ENCODE measurements at regions not wholly inside any gene's neighbourhood (a gene's known extent, or its start where the extent isn't known, plus 50 kb on each side); places are given as distances from the start of the nearest gene placed in this dataset.

DNA sequence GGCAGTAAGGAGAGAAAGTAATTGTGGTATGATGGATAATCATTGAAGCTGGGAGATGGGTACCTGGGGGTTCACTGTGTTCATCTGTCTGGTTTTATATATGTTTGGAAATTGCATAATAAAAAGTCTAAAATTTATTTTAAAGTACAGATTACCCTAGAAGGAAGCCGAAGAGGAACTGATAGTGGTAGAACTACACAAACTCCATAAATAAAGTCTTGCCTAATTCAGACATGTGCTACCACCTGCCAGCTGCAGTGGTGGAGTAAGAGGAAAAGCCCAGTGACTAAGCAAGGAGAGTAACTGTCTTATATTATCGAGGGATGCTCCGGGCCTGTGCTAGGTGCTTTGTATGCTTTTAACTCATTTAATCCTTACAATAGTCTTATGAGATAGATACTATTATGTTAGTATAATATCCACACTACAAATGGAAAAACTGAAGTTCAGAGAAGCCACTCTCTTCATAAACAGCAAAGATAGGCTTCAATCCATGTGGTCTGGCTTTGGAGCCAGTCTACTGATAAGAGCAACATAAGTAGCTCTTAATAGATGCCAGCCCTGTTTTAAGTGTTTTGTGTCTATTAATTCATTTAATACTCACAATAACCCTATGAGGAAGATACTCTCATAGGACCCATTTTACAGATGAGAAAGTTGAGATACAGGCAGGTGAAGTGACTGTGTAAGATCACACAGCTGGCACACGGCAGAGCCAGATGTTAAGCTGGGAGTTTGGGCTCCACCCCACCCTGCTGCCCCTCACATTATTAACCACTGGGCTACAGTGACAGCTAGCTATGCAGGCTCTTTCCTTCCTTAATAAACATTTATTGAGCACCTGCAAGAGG lies 56.8 kb upstream of the HNRNPU start:
- POLR2A ChIA-PET = interaction anchor here (0.7 kb wide), 1 partner anchor 181 kb away, joined by 4 read pairs; no protein-coding TSS in a partner anchor

More for the DNA sequence above, 56.8 kb upstream of the HNRNPU start:
- peaks cover 12% of the 10 kb centered on the region for H3K4me1 ChIP-seq (ENCODE audit: control insufficient read depth, extremely low read depth, insufficient read depth, low read length)
- TF ChIP-seq, protein P1, sequence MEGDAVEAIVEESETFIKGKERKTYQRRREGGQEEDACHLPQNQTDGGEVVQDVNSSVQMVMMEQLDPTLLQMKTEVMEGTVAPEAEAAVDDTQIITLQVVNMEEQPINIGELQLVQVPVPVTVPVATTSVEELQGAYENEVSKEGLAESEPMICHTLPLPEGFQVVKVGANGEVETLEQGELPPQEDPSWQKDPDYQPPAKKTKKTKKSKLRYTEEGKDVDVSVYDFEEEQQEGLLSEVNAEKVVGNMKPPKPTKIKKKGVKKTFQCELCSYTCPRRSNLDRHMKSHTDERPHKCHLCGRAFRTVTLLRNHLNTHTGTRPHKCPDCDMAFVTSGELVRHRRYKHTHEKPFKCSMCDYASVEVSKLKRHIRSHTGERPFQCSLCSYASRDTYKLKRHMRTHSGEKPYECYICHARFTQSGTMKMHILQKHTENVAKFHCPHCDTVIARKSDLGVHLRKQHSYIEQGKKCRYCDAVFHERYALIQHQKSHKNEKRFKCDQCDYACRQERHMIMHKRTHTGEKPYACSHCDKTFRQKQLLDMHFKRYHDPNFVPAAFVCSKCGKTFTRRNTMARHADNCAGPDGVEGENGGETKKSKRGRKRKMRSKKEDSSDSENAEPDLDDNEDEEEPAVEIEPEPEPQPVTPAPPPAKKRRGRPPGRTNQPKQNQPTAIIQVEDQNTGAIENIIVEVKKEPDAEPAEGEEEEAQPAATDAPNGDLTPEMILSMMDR (IDR thresholded peaks at IDR 0.05; ENCODE audit: extremely low read depth in 1 of 2, insufficient read depth in 1 of 2, low read depth in 1 of 2, low read length in 2 of 2) = no peak
- TF ChIP-seq FOS (IDR thresholded peaks at IDR 0.05; ENCODE audit: borderline replicate concordance, insufficient read depth, low read length) = no peak
- TF ChIP-seq JUN (IDR thresholded peaks at IDR 0.05; ENCODE audit: borderline replicate concordance, insufficient read depth, insufficient read length, low read depth) = no peak
- TF ChIP-seq, protein P2, sequence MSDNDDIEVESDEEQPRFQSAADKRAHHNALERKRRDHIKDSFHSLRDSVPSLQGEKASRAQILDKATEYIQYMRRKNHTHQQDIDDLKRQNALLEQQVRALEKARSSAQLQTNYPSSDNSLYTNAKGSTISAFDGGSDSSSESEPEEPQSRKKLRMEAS (IDR thresholded peaks at IDR 0.05; ENCODE audit: insufficient read depth, insufficient read length) = no peak
- TF ChIP-seq POLR2A (IDR thresholded peaks at IDR 0.05; ENCODE audit: low read depth, low read length) = no peak
- TF ChIP-seq MYC (IDR thresholded peaks at IDR 0.05; ENCODE audit: low read depth, low read length) = no peak
- TF ChIP-seq POLR2AphosphoS5 (IDR thresholded peaks at IDR 0.05; ENCODE audit: insufficient read depth, low read depth, low read length) = no peak
- no peak for TF ChIP-seq EZH2 (IDR thresholded peaks at IDR 0.05; ENCODE audit: borderline replicate concordance, low read depth, low read length, severe bottlenecking)
- TF ChIP-seq GATA2 (IDR thresholded peaks at IDR 0.05; ENCODE audit: insufficient read depth, insufficient read length, low read depth, low read length) = no peak
- no TSS peak for BruUV-seq (replicated peaks)
- no peak overlapping the region for H3K9ac ChIP-seq (replicated peaks; ENCODE audit: extremely low read depth, insufficient read depth, low read length)
- no peaks in the 10 kb centered on the region for H3K9me1 ChIP-seq (replicated peaks; ENCODE audit: control insufficient read depth, extremely low read depth, insufficient read depth, low read length)
- CTCF ChIA-PET = no interaction called here
- no peak overlapping the region for H3K27ac ChIP-seq (ENCODE audit: insufficient read depth, low read depth, low read length)
- intact Hi-C loops (cut with micrococcal nuclease) (no loop called here), dilution Hi-C loops (cut with MboI; ENCODE audit: extremely low pct_ligation_motif_present, low sequenced_read_pairs) (no loop called here)
- H3K4me3 ChIP-seq (replicated peaks in 1 of 3; ENCODE audit: insufficient read depth in 1 of 3, low read depth in 1 of 3, low read length in 3 of 3) = no peak overlapping the region
- no peaks in the 10 kb centered on the region for H3K36me3 ChIP-seq (ENCODE audit: control insufficient read depth in 2 of 2, extremely low read depth in 1 of 2, insufficient read depth in 2 of 2, low read length in 2 of 2)
- H3K79me2 ChIP-seq (ENCODE audit: control insufficient read depth, insufficient read depth, low read length) = no peaks in the 10 kb centered on the region
- H3K9me3 ChIP-seq (replicated peaks; ENCODE audit: control insufficient read depth, insufficient read depth, low read length) = no peaks in the 10 kb centered on the region
- no peaks in the 10 kb centered on the region for H4K20me1 ChIP-seq (replicated peaks; ENCODE audit: control insufficient read depth, extremely low read depth, insufficient read depth, low read length)
- H3K4me2 ChIP-seq (ENCODE audit: insufficient read depth, low read length) = no peak overlapping the region
- DNase-seq (ENCODE audit: low read depth, low spot score) = no peak
- no peak for FAIRE-seq
- H2AFZ ChIP-seq (ENCODE audit: low read depth, low read length) = no peak overlapping the region
- no peaks in the 10 kb centered on the region for H3K27me3 ChIP-seq (ENCODE audit: control insufficient read depth in 2 of 2, insufficient read depth in 2 of 2, low read length in 2 of 2)
